ENCODE measurements at regions not wholly inside any gene's neighbourhood (a gene's known extent, or its start where the extent isn't known, plus 50 kb on each side); places are given as distances from the start of the nearest gene placed in this dataset.

DNA sequence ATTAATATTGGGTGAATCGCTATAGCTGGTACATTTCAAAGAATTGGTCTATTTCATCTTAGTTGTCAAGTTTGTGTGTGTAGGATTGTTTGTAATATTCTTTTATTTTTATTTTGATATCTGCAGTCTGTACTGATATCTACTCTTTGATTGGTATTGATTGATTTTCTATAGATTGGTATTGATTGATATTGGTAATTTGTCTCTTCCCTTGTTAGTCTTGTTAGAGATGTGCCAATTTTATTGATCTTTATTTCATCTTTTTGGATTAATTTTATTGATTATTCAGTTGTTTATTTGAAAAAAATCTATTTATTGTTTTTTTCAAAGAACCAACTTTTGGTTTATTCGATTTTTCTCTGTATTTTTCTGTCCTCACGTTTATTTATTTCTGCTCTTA is 61.4 kb downstream of the TM2D3 start:
- no peak for DNase-seq (ENCODE audit: low spot score)

GRCh38 chr15:101583284-101583683 is 68.9 kb downstream of the TM2D3 start:
- DNase-seq (ENCODE audit: low spot score), result no peak

- DNase-seq (ENCODE audit: low spot score), result no peak
Measured at GRCh38 chr15:101580431-101580830, 71.8 kb downstream of the TM2D3 start.

DNA sequence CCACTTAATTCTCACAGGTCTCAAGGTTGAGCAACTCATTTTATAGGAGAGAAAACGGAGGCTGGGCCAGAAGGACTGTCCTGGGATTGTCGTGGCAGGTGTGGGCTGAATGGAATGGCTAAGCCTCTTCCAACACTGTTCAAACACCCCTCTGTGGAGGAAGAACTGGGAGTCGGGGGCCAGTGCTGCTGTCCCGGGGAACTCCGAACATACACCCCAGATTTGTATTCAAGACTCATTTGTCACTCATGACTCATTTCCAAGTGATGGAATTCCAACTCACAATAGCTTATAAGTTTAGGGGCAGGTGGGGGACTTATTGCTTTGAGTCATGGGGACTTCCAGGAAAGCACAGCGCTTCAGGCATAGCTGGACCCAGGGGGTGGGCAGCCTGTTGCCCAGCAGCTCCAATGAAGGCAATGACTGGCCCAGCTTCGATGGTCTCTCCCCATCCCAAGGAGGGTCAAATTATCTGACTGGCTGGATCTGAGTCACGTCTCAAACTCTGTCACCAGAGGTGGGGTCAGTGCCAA is 72.5 kb downstream of the TM2D3 start:
- no peak for DNase-seq (ENCODE audit: low spot score)

DNA sequence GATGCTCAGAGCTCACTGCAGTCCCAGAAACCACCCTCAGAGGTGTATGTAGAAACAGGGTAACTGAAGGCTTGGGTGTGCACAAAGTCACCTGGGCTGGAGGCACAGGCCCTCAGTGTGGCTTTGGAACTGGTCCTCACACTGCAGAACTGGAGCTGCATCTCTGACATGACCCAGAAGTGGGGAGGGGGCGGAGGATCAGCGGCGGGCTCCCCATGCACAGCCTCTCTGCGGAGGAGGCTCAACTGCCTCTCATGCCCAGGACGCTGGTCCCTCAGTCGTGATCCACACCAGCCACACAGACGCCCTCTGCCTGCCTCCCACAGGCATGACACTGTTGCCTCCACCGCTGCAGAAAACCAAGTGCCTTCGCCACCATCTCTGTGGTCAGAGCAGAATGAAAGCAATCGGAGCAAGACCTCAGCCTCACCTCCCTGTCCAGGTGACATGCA is 73.7 kb downstream of the TM2D3 start:
- DNase-seq (ENCODE audit: low spot score), result peak; percentile 22

DNA sequence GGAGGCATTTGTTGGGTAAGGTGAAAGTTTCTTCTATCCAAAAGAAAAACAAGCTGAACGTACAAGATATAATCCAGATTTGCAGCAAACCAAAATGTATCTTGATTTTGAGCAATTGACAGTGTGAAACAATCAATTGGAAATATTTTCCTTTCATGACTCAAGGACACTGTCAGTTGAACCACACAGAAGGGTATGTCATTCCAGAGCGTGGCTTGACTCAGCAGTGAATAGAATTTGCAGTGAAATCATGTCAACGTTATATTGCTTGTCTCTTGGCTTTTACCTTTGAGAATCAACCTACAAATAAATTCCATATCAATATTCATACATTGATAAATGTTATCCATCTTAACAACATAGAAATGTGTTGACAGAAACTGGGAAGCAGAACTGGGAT is 78.2 kb downstream of the TM2D3 start:
- no peak for DNase-seq (ENCODE audit: low spot score)

DNA sequence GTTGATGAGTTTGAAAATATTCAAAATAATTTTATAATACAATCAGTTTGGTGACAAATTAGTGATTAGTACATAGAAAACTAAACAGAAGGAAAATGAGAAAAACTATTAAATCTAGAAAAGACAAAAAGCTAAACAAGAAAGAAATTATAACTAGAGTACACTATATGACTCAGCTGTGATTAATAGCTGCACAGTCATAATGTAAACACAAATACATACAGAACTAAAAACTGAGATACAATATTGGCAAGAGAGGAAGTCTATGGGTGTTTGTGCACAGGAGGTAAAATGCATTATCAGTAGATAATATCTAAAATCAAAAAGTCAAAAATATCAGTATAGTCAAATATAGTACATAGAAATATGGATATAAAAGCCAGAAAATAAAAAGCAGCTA is 80.7 kb upstream of the PCSK6 start:
- no peak for DNase-seq (ENCODE audit: low spot score)

DNA sequence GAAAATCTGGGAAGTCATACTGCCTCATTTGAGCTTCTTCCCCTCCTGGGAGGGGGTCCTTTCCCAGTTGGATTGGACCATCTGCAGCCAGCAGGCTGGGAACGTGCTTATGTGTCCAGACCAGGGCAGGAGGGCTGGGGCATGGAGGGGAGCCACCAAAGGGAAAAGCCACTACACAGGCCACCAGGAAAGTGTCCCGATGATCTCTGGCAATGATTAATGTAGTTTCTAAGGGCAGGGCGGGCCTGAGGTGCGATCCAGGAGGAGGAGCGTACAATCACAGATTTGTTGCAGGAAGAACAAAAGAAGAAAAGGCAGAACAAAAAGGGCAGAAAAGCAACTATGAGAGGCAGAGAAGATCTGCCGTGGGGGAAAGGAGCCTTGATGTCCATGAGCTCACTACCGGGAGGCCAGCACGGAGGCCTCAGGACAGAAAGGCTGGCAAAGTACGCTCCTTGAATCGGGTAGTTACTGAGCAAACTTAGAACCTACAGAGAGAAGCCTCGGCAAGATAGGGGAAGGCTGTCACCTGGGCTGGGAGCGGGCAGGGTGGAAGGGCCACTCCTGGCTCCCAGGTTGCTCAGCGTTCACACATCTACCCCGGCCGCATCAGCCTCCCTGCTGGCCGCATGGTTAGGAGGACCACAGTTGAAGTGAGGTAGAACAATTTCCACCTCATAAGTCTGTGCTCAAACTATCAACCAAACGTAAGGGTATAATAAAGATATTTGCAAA is 79.5 kb upstream of the PCSK6 start:
- no peak for DNase-seq (ENCODE audit: low spot score)

DNA sequence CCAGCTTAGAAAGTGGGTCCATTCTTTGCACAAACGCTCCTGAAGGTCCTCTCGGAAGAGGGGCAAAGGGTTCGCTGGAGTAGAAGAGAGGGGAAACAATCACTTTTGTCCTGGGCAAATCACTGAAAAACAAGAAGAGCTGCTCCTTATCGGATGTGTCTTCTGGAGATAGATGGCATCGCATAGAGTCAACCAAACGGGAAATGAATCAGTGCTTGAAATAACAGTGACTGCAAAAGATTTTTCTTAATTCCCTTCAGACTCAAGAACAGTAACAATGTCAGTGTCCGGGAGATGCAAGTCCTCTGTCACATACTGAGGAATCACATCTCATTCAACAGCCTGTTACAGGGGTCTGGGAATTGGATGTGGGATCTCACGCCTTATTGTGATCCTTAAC is 78.8 kb upstream of the PCSK6 start:
- DNase-seq (ENCODE audit: low spot score), result no peak

GRCh38 chr15:101566748-101567488 is 77.4 kb upstream of the PCSK6 start:
- DNase-seq (ENCODE audit: low spot score), result no peak

DNA sequence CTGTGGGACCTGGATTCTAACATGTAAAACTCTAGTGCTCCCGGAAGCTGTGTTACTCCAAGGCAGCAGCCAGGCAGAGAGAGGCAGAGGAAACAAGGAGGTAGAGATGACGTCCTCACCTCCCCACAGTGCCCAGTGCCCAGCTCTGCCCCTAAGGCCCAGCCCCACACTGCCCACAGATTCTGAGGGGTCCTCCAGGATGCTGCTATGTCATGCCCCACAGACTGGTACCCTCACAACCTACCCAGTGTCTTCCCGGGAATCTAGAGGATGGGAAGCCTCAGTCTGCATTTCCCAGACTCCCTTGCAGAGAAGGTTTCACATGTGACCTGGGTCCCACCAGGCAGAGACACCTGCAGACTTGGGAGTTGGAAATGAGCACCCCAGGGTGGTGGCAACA is 75.9 kb upstream of the PCSK6 start:
- DNase-seq (ENCODE audit: low spot score), result no peak

DNA sequence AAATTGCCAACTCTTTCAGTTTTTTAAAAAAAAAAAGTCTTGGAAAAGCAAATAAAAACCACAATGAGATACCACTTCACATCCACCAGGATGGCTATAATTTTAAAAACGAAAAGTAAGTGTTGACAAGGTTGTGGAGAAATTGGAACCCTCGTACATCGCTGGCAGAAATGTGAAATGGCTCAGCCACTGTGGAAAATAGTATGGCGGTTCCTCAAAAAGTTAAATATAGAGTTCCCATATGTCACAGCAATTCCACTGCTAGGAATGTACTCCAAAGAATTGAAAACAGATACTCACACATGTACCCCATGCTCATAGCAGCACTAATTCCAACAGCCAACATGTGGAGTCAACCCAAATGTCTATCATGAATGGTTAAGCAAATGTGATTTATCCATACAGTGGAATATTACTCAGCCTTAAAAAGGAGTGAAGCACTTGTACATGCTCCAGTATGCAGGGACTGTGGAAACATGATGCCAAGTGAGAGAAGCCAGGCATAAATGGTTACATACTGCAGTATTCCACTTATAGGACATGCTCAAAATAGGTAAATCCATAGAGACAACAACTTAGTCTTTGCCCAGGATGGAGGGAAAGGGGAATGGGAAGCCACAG is 73.8 kb upstream of the PCSK6 start:
- no peak for DNase-seq (ENCODE audit: low spot score)

DNA sequence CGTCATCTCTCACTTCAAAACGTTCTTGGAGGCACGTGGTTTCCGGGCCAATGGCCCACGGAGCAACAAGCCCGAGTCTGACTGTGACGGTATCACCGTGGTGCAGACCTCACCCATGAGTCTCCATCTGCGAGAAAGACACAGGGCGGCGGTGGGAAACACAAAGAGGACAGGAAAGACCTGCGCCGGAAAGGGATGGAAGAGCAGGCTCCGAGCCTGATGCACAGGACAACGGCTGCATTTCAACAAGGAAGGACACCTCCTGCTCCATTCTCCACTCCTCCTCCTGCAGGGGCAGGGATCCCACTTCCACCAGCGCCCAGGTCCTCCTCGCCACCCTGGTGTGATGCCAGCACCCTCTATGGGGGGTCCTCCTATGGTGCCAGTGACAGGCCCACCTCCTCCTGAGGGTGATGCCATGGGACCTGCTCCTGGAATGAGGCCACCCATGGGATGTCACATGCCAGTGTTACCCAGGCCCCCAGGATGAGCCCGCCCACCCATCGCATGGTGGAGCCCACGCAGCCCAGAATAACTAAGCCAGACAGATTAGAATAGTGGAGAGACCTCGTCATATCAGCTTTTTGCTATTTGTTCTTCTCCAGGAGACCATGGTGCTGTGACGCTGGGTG is 73.0 kb upstream of the PCSK6 start:
- no peak for DNase-seq (ENCODE audit: low spot score)

DNA sequence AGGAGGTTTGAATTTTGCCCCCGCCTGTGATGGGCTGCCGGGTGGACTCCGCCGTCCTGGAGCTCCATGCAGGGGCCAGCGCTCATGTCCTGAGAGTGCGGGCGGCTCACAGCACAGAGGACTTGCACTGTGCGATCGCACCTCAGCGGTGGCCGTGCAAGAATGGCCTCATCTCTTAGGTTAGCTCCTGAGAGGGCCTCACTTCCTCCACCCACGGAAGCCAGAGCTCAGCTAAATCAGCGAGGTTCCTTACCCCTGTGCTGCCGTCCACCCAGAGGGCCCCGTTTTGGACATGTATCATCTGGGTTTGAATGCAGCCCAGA is 72.0 kb upstream of the PCSK6 start:
- no peak for DNase-seq (ENCODE audit: low spot score)

DNA sequence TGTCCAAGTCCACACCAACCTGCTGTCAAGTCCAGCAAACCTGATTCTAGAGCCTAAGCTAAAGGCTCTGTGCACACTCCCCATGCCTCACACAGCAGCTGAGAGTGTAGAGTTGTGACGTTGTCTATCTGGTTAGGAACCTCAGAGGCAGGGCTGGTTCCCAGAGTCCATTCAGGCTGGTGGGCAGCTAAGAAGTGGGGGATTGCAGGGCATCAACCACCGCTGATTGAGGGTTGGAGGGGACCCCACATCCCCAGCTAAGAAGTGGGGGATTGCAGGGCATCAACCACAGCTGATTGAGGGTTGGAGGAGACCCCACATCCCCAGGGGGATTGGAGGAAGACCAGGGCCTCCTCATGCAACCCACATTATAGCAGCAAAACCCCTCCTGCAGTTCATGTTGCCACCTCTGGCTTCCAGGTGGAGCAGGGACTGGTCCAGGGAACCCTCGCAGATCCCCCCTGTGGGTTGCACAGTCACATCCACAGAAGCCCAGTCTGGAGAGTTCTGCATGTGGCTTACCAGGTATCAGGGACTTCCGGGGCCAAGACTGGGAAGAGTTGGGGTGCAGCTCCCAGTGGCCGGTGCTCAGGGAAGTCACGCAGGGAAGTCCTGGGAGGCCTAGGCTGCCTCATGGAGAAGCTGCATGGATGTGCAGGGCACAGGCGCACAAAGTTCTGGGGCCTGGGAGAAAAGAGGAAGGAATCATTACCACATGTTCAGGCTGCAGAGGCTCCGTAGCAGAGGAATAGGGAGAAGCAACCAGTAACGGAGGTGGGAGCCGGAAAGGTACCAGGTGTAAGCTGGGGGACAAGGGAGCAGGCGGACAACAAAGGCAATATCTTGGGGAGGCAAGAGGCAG is 71.4 kb upstream of the PCSK6 start:
- DNase-seq (ENCODE audit: low spot score), result no peak

GRCh38 chr15:101559952-101560351 is 70.4 kb upstream of the PCSK6 start:
- no peak for DNase-seq (ENCODE audit: low spot score)

GRCh38 chr15:101558221-101558941 is 68.9 kb upstream of the PCSK6 start:
- DNase-seq (ENCODE audit: low spot score), result no peak

- DNase-seq (ENCODE audit: low spot score), result no peak
Measured at GRCh38 chr15:101556273-101556672, 66.8 kb upstream of the PCSK6 start.

DNA sequence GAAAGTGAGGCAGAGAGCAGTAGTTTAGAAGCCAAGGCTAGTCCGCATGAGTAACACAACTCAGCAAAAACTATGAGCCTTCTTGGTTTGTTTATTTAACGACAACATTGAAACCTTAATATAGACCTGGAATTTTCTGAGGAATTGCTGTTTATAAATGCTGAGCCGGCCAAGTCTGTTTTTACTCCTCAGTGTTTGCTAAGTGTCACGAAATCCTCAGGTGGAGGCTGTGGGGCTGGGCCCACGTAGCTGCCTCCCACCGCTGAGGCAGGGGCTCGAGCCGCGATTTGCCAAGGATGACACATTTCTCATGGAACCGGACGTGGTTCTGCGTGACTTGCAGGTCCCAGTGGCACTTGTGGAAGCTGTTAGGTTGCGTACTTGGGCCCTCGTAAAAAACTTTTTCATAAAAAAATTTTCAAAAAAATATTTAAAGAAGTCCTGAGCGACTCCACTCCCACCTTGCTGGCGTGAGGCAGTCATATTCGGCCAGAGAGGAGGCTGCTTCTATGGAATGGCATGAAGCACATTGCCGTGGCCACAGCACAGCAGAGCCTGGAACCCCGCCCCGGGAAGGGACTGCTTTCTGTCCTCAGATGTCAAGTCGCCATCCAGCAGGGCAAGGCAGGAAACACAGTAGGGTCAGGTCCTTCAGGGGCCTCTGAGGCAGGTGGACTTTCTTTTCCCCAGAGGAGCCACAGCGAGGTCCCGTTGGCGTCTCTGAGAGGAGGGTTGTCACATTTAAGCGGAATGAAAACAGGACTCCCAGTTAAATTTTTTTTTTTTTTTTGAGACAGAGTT is 64.8 kb upstream of the PCSK6 start:
- DNase-seq (ENCODE audit: low spot score), result no peak

All from hematopoietic multipotent progenitor cell treated with erythropoietin and hydrocortisone succinate and interleukin-3 and kit ligand, for 15 days (in vitro differentiated cells).